Neural progenitor cell (in vitro differentiated cells): ENCODE measurements at regions not wholly inside any gene's neighbourhood (a gene's known extent, or its start where the extent isn't known, plus 50 kb on each side); places are given as distances from the start of the nearest gene placed in this dataset.

Experiments
- CTCF ChIP-seq: fragments of 200-600 bp; sonication (generic); IDR thresholded peaks from 2 replicates; pipeline ENCODE4 v1.5.1; 2017; ENCODE audit warnings: antibody characterized with exemption, mild to moderate bottlenecking
- EZH2 ChIP-seq: fragments of 200-600 bp; sonication (generic); IDR thresholded peaks from 2 replicates; pipeline ENCODE4 v1.6.1; 2017; ENCODE audit warnings: antibody characterized with exemption, mild to moderate bottlenecking, moderate library complexity
- EZH2phosphoT487 ChIP-seq: fragments of 200-600 bp; sonication (generic); IDR thresholded peaks from 2 replicates; pipeline ENCODE4 v1.6.1; 2017; ENCODE audit warnings: antibody characterized with exemption

DNA sequence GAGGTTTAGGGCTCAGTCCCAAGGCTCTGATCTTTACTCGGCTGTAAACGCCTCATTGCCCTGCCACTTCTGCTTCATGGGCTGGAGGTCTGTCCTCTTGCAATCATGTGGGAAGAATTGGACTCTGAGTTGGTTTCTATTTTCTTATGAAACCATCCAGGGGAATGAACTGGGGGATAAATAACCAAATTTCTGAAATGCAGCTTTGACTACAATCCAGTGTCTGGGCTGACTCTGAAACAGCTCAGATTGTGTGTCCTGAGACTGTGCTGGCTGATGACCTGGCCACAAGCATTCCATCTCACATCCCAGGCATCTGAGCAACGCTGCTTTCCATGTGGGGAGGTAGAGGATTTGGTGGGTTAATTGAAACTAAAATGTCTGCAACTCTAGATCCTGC is 71.0 kb upstream of the GALNT15 start:
- no peak for TF ChIP-seq EZH2
- no peak for TF ChIP-seq CTCF
- no peak for TF ChIP-seq EZH2phosphoT487
